GM19099 (cell line): ENCODE measurements at regions not wholly inside any gene's neighbourhood (a gene's known extent, or its start where the extent isn't known, plus 50 kb on each side); places are given as distances from the start of the nearest gene placed in this dataset.

Experiments
- POLR2A ChIP-seq: IDR thresholded peaks from 3 replicates; pipeline ENCODE4 v1.6.1; 2011; ENCODE audit warnings: low read depth; ENCODE audit not compliant: insufficient read length; ENCODE audit errors: extremely low read depth

- TF ChIP-seq POLR2A = no peak
Measured at GRCh38 chr10:90591629-90592028, 266.2 kb downstream of the HTR7 start.

- TF ChIP-seq POLR2A = no peak
Measured at GRCh38 chr10:90592638-90593302, 265.1 kb downstream of the HTR7 start.

GRCh38 chr10:90598513-90598912, 259.3 kb downstream of the HTR7 start:
- no peak for TF ChIP-seq POLR2A

GRCh38 chr10:90602862-90603610, 254.8 kb downstream of the HTR7 start:
- no peak for TF ChIP-seq POLR2A

DNA sequence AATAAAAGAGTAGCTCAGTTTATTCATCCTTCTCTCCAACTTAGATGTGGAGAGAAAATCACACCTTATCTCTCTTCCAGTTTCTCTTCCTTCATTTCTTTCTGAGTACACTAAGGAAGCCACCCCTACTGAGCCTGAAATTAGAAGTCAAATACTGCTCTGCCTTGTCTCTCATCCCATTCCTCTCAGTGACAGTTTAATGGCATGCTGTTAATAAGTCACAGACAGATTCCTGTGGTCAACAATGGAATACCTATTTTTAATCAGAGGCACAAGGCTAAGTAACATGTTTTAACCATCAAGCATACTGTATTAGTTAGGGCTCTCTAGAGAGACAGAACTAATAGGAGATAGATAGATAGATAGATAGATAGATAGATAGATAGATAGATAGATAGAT, 253.2 kb downstream of the HTR7 start:
- no peak for TF ChIP-seq POLR2A

DNA sequence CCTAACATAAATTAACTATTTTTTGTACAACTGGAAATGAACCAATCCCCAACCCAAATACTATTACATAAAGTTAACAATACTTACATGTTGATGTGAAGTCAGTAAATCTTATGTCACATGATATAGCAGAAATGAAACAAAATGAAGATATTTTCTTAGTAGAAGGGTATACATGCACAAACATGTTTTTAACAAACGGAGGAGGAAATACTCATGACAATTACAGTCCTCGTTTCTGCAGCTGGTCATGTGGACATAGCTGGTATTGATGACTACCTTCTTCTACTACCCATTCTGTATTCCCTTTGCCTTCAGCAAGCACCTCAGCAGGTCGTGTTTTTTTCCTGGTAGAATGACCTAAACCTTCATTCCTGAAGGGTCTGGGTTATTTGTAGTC, 252.3 kb downstream of the HTR7 start:
- no peak for TF ChIP-seq POLR2A

DNA sequence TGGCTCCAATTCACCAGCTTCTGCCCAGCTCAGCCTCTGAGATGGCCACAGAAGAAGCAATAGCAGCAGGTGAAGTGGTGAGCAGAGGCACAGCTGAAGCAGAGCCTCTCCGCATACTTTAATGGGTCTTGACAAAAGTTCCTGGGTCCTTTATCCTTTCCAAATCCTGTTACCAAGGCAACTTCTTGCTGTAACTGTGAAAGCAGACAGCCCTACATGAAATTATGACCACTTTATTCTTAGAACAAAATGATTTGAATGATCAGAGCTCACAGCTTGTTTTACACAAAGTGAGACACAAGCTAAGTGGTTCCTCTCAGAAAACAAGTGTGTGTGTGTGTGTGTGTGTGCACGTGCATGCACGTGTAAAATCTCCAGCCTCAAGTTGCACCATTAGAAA, 245.6 kb downstream of the HTR7 start:
- TF ChIP-seq POLR2A = no peak

DNA sequence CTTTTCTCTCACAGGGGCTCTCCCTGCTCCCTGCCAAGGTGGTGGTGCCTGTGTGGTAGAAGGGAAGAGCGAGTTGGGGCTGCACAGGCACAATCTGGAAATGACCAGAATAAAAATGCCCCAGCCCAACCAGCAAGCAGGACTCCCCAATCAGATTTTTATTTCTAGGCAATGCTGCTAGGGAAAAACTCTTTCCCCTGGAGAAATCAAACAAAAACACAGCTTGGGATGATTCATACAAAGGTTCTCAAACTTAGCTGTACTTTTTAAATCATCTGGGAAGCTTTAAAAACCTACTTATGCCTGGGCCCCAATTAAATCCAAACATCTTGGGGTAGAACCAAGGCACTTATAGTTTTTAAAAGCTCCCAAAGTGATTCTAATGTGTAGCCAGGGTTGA, 243.2 kb downstream of the HTR7 start:
- TF ChIP-seq POLR2A = no peak

DNA sequence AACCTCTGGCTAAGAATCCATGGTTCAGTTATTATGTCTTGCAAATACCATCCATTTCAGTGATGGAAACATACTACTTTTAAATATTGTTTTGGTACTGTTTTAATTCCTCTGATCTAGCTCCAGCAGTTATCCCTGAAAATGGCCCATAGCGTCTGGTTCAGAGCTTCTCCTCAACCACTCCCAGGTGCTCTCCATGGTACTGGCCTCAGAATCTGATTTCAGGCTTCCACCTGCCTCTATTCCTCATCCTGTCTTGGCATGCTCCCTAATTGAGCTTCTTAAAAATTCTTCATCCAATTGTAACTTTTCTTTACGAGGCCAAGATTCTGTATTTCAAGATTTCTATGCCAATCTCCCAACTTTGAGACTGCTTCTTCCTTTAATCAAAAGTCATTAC, 236.3 kb downstream of the HTR7 start:
- no peak for TF ChIP-seq POLR2A

DNA sequence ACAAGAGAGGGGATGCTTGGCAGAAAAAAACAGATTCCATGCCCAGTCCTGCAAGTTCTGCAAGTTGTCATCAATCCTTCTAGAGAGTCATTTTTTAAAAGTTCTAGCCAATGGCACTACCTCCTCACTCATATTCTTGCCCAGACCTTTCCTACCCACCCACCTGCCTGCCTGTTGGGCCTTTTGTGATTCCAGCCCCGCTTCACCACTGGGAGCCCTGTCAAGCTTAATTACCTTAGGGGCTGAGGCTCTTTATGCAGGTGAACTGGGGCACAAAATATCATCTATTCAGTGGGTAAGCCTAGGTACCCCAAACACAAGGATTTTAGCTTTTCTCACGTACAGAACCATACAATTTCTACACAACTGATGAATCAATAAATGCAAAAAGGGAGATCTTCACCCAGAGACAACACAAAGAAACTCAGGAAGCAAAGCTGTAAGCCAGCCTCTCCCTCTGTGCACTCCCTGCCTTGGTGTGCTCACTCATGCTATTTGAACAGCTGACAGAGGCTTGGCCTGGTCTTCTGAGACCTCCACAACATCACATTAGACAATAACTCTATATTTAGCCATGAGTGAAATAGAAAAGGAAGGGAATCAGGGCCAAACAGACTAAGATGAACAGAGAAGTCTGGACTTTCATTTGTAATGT, 222.6 kb downstream of the HTR7 start:
- TF ChIP-seq POLR2A = no peak

- no peak for TF ChIP-seq POLR2A
Measured at GRCh38 chr10:90640756-90641155, 217.1 kb downstream of the HTR7 start.

GRCh38 chr10:90641731-90642130, 216.1 kb downstream of the HTR7 start:
- TF ChIP-seq POLR2A = no peak

DNA sequence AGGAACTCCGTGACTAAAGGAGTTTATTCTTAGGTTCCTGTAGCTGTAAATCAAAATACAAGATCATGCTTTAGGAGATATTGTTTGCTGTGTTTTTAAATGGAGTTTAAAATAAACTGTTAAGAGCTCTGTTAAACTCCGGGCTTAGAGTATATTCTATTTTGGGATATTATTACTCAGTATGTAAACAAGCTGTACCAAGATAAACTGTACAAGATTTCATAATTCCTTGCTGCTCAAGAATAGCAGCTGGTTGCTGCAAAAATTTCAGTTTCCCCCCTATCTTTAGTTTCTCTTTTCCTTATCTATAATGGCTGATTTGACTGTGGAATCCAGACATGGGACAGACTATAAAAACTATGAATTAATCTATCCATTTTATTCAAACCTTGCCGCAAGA, 215.7 kb downstream of the HTR7 start:
- TF ChIP-seq POLR2A = no peak

- no peak for TF ChIP-seq POLR2A
Measured at GRCh38 chr10:90642650-90643049, 215.2 kb downstream of the HTR7 start.

- no peak for TF ChIP-seq POLR2A
Measured at GRCh38 chr10:90644165-90644564, 213.7 kb downstream of the HTR7 start.

DNA sequence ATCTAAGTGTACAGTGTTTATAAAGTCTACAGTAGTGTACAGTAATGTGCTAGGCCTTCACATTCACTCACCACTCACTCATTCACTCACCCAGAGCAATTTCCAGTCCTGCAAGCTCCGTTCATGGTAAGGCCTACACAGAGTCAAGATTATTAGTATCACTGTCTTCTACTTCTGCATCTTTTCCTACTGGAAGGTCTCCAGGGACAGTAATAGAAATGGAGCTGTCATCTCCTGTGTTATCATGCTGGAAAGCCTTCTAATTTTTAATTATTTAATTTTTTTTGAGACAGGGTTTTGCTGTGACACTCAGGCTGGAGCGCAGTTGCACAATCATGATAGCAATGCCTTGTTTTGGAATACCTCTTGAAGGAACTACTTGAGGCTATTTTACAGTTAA, 207.0 kb downstream of the HTR7 start:
- no peak for TF ChIP-seq POLR2A
